GM12878 (cell line): ENCODE measurements at regions not wholly inside any gene's neighbourhood (a gene's known extent, or its start where the extent isn't known, plus 50 kb on each side); places are given as distances from the start of the nearest gene placed in this dataset.

ENCODE experiments used
- ATF2 ChIP-seq: IDR thresholded peaks from 2 replicates; pipeline ENCODE4 v1.6.1; 2012; ENCODE audit warnings: low read length, inconsistent platforms
- ATF7 ChIP-seq: fragments of 450-650 bp; IDR thresholded peaks from 2 replicates; pipeline ENCODE4 v1.6.1; 2016; ENCODE audit warnings: low read depth, mild to moderate bottlenecking
- BCL3 ChIP-seq: IDR thresholded peaks from 2 replicates; pipeline ENCODE4 v1.6.1; 2011; ENCODE audit warnings: borderline replicate concordance, low read depth, mild to moderate bottlenecking, moderate library complexity, low read length; ENCODE audit not compliant: insufficient read depth, poor library complexity, severe bottlenecking
- CHD2 ChIP-seq: IDR thresholded peaks from 2 replicates; pipeline ENCODE4 v1.6.1; 2011; ENCODE audit warnings: low read depth, low read length, improper control_type of control experiment, borderline replicate concordance
- CHD4 ChIP-seq: fragments of 200-600 bp; sonication (generic); IDR thresholded peaks from 2 replicates; pipeline ENCODE4 v1.6.1; 2016; ENCODE audit warnings: mild to moderate bottlenecking
- EED ChIP-seq: sonication (generic); IDR thresholded peaks from 2 replicates; pipeline ENCODE4 v1.6.1; 2016; ENCODE audit warnings: antibody characterized with exemption, low read depth
- ESRRA ChIP-seq: IDR thresholded peaks from 2 replicates; pipeline ENCODE4 v1.6.1; 2012; ENCODE audit warnings: mild to moderate bottlenecking, low read length, improper control_type of control experiment
- EZH2 ChIP-seq: IDR thresholded peaks from 2 replicates; pipeline ENCODE4 v1.6.1; 2012; ENCODE audit warnings: low read depth, mild to moderate bottlenecking, control low read depth, inconsistent platforms, low read length, borderline replicate concordance; ENCODE audit not compliant: control insufficient read depth
- IKZF1 ChIP-seq: fragments of 450-650 bp; conservative IDR thresholded peaks from 2 replicates; pipeline ENCODE4 v1.6.1; 2017; ENCODE audit warnings: antibody characterized with exemption, mild to moderate bottlenecking
- IKZF2 ChIP-seq, 2 experiments: fragments of 450-650 bp; IDR thresholded peaks; 2 replicates each; pipeline ENCODE4 v1.6.1; 2017; ENCODE audit warnings: mild to moderate bottlenecking in 2 of 2, moderate library complexity in 2 of 2
- MLLT1 ChIP-seq: fragments of 450-650 bp; IDR thresholded peaks from 2 replicates; pipeline ENCODE4 v1.6.1; 2016; ENCODE audit warnings: mild to moderate bottlenecking
- MYB ChIP-seq: fragments of 150-350 bp; IDR thresholded peaks from 2 replicates; pipeline ENCODE4 v1.6.1; 2014; ENCODE audit warnings: mild to moderate bottlenecking, low read depth, low read length, borderline replicate concordance
- NFIC ChIP-seq: IDR thresholded peaks from 2 replicates; pipeline ENCODE4 v1.6.1; 2012; ENCODE audit warnings: low read depth, mild to moderate bottlenecking, inconsistent platforms, low read length, moderate library complexity
- NFXL1 ChIP-seq: fragments of 450-650 bp; IDR thresholded peaks from 2 replicates; pipeline ENCODE4 v1.6.1; 2017; ENCODE audit warnings: antibody characterized with exemption, mild to moderate bottlenecking, borderline replicate concordance
- POLR2A ChIP-seq: IDR thresholded peaks from 2 replicates; pipeline ENCODE4 v1.6.1; 2011; ENCODE audit warnings: low read depth, mild to moderate bottlenecking, low read length
- POU2F2 ChIP-seq: IDR thresholded peaks from 3 replicates; pipeline ENCODE4 v1.6.1; 2011; ENCODE audit warnings: low read depth, mild to moderate bottlenecking, low read length, borderline replicate concordance
- RBBP5 ChIP-seq: fragments of 200-600 bp; sonication (generic); conservative IDR thresholded peaks from 2 replicates; pipeline ENCODE4 v1.6.1; 2016
- SKIL ChIP-seq: fragments of 450-650 bp; IDR thresholded peaks from 2 replicates; pipeline ENCODE4 v1.6.1; 2017; ENCODE audit warnings: mild to moderate bottlenecking, low read depth, inconsistent platforms; ENCODE audit not compliant: poor library complexity, severe bottlenecking
- SRF ChIP-seq, 2 experiments: IDR thresholded peaks; 2 replicates each; pipeline ENCODE4 v1.6.1; 2011; ENCODE audit warnings: low read depth in 2 of 2, low read length in 2 of 2, mild to moderate bottlenecking in 1 of 2, moderate library complexity in 1 of 2
- TAF1 ChIP-seq: IDR thresholded peaks from 2 replicates; pipeline ENCODE4 v1.6.1; 2011; ENCODE audit warnings: mild to moderate bottlenecking, low read depth, low read length, borderline replicate concordance
- ZBED1 ChIP-seq: IDR thresholded peaks from 2 replicates; pipeline ENCODE4 v1.6.1; 2016; ENCODE audit warnings: borderline replicate concordance
- ZNF217 ChIP-seq: fragments of 450-650 bp; IDR thresholded peaks from 2 replicates; pipeline ENCODE4 v1.6.1; 2017; ENCODE audit warnings: antibody characterized with exemption, mild to moderate bottlenecking

GRCh38 chr1:234841710-234842231 lies 231.8 kb upstream of the IRF2BP2 start (continued):
- TF ChIP-seq EED = peak; percentile 66
- no peak for TF ChIP-seq NFXL1
- peak; percentile 72; the same call in 1 of the 2 replicates for TF ChIP-seq ATF2
- peak; percentile 33; the same call in 1 of the 2 replicates for TF ChIP-seq ZBED1
- no peak for TF ChIP-seq RBBP5
- no peak for TF ChIP-seq EZH2
- TF ChIP-seq SRF (IDR thresholded peaks at IDR 0.05; ENCODE audit: low read depth in 2 of 2, low read length in 2 of 2) = 0 out of 4 replicates have a peak, but pooled peaks of 1 of the 2 experiments have one; percentile 46
- 0 out of 2 replicates have a peak, but pooled peaks have one; percentile 61 for TF ChIP-seq MYB
- TF ChIP-seq IKZF2 (IDR thresholded peaks at IDR 0.05) = peak; percentile 70 to 80; a peak in 3 of 4 replicates
- TF ChIP-seq SKIL = peak; percentile 90
- no peak for TF ChIP-seq ZNF217
- no peak for TF ChIP-seq BCL3
- peak; percentile 60; the same call in 1 of the 2 replicates for TF ChIP-seq CHD2
- peak; percentile 88 for TF ChIP-seq IKZF1
- TF ChIP-seq POLR2A = peak; percentile 44; the same call in 1 of the 2 replicates
- TF ChIP-seq MLLT1 = peak; percentile 54; the same call in 1 of the 2 replicates
- no peak for TF ChIP-seq CHD4
- 0 out of 2 replicates have a peak, but pooled peaks have one; percentile 27 for TF ChIP-seq TAF1
- peak; percentile 79 for TF ChIP-seq ATF7
- TF ChIP-seq POU2F2 = peak; percentile 66; the same call in 1 of the 3 replicates
- TF ChIP-seq ESRRA = no peak
- peak; percentile 78 for TF ChIP-seq NFIC
